Esophagus squamous epithelium (tissue), 4 donors: ENCODE measurements at regions not wholly inside any gene's neighbourhood (a gene's known extent, or its start where the extent isn't known, plus 50 kb on each side); places are given as distances from the start of the nearest gene placed in this dataset.

Experiments
- CTCF ChIP-seq, 6 experiments: fragments of 450-650 bp in 4 of 6; fragments of 200-600 bp in 2 of 6; sonication (generic) in 2 of 6; IDR thresholded peaks; one replicate each; pipeline ENCODE4 v1.5.1; 2016 to 2019; ENCODE audit warnings: antibody characterized with exemption in 6 of 6, mild to moderate bottlenecking in 4 of 6, moderate library complexity in 4 of 6
- POLR2A ChIP-seq, 4 donors: fragments of 450-650 bp; IDR thresholded peaks; one replicate each; pipeline ENCODE4 v1.6.1; 2017; ENCODE audit warnings: antibody characterized with exemption in 4 of 4, mild to moderate bottlenecking in 4 of 4, moderate library complexity in 3 of 4

DNA sequence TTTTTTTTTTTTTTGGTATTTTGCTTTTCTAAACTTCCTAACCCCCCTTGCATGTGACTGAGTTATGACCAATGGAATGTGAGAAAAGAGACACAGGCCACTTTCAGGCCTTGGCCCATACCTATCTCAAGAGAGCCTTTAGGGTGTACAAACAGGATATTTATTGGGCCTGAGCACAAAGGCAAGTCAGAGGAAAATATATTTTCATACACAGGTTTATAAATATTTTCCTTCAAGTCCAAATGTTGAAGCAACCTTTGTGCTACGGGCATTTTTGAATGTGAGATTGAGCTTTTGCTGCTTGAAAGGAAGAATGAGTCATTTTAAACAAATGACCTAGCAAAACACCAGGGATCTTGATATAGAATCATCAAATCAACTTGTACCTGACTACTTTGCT, 228.6 kb upstream of the E2F7 start:
- TF ChIP-seq POLR2A (IDR thresholded peaks at IDR 0.05) (no peak), CTCF (IDR thresholded peaks at IDR 0.05) (no peak)
